ENCODE measurements at regions not wholly inside any gene's neighbourhood (a gene's known extent, or its start where the extent isn't known, plus 50 kb on each side); places are given as distances from the start of the nearest gene placed in this dataset.

GRCh38 chr3:72004749-72005292 is 219.9 kb upstream of the PROK2 start:
- no peak for TF ChIP-seq CTCF (IDR thresholded peaks at IDR 0.05; ENCODE audit: insufficient read depth, low read length, poor library complexity, severe bottlenecking)
- TF ChIP-seq EZH2phosphoT487 (conservative IDR thresholded peaks at IDR 0.05; ENCODE audit: low read length) = no peak

All from SU-DHL-6 (cell line).